HG03280 (cell line): ENCODE measurements at regions not wholly inside any gene's neighbourhood (a gene's known extent, or its start where the extent isn't known, plus 50 kb on each side); places are given as distances from the start of the nearest gene placed in this dataset.
"Not testable (repeated sequence)": the region's sequence is repeated elsewhere in the genome, so short reads cannot be mapped to it uniquely, and the experiment has no call there.

Experiments
- ATAC-seq: cut with Tn5 transposase; IDR thresholded peaks from one replicate; pipeline ENCODE4 v1.9.1; 2021; ENCODE audit warnings: mild to moderate bottlenecking, moderate library complexity; ENCODE audit not compliant: unreplicated experiment

- ATAC-seq, result no peak
Observed at GRCh38 chr1:38522915-38523567, 336.5 kb downstream of the RRAGC start.

GRCh38 chr1:38516560-38516959, 343.0 kb downstream of the RRAGC start:
- no peak for ATAC-seq

- ATAC-seq, result no peak
Observed at GRCh38 chr1:38512789-38513188, 346.8 kb downstream of the RRAGC start.

- ATAC-seq, result no peak
Observed at GRCh38 chr1:38512024-38512767, 347.4 kb downstream of the RRAGC start.

- no peak for ATAC-seq
Observed at GRCh38 chr1:38508232-38508631, 351.3 kb downstream of the RRAGC start.

GRCh38 chr1:38507563-38507962, 352.0 kb downstream of the RRAGC start:
- no peak for ATAC-seq

GRCh38 chr1:38505944-38506343, 353.6 kb downstream of the RRAGC start:
- ATAC-seq, result no peak

- no peak for ATAC-seq
Observed at GRCh38 chr1:38502758-38503157, 356.8 kb downstream of the RRAGC start.

- no peak for ATAC-seq
Observed at GRCh38 chr1:38500891-38501290, 358.7 kb downstream of the RRAGC start.

GRCh38 chr1:38500352-38500751, 359.2 kb downstream of the RRAGC start:
- ATAC-seq, result no peak

GRCh38 chr1:38498686-38499085, 360.9 kb downstream of the RRAGC start:
- ATAC-seq, result no peak

- no peak for ATAC-seq
Observed at GRCh38 chr1:38497921-38498656, 361.5 kb downstream of the RRAGC start.

GRCh38 chr1:38493306-38493705, 366.3 kb downstream of the RRAGC start:
- ATAC-seq, result not testable (repeated sequence)

GRCh38 chr1:38489844-38490270, 369.7 kb downstream of the RRAGC start:
- ATAC-seq, result no peak

- ATAC-seq, result no peak
Observed at GRCh38 chr1:38488162-38488898, 371.2 kb downstream of the RRAGC start.

- no peak for ATAC-seq
Observed at GRCh38 chr1:38487396-38487795, 372.2 kb downstream of the RRAGC start.

GRCh38 chr1:38486085-38486484, 373.5 kb downstream of the RRAGC start:
- no peak for ATAC-seq

GRCh38 chr1:38481871-38482826, 377.4 kb downstream of the RRAGC start:
- ATAC-seq, result no peak

- ATAC-seq, result not testable (repeated sequence)
Observed at GRCh38 chr1:38479662-38480061, 379.9 kb downstream of the RRAGC start.

GRCh38 chr1:38477811-38478210, 381.8 kb downstream of the RRAGC start:
- ATAC-seq, result no peak
